HFFc6 (cell line): ENCODE measurements at regions not wholly inside any gene's neighbourhood (a gene's known extent, or its start where the extent isn't known, plus 50 kb on each side); places are given as distances from the start of the nearest gene placed in this dataset.

Experiments
- DNase-seq: peaks from one replicate; pipeline ENCODE4 v3.0.0-alpha.2; 2018
- H3K27ac Mint-ChIP-seq: 2 replicates; pipeline ENCODE4 v1.8.0; 2020; ENCODE audit warnings: mild to moderate bottlenecking, mixed read lengths
- H3K27me3 Mint-ChIP-seq: 2 replicates; pipeline ENCODE4 v1.8.0; 2021; ENCODE audit warnings: mild to moderate bottlenecking, moderate library complexity, mixed read lengths; ENCODE audit not compliant: insufficient read depth
- H3K36me3 Mint-ChIP-seq: 2 replicates; pipeline ENCODE4 v1.8.0; 2021; ENCODE audit warnings: low read depth, mixed read lengths
- H3K4me1 Mint-ChIP-seq: 2 replicates; pipeline ENCODE4 v1.8.0; 2020; ENCODE audit warnings: low read depth, mixed read lengths
- H3K4me3 Mint-ChIP-seq: 2 replicates; pipeline ENCODE4 v1.8.0; 2020; ENCODE audit warnings: mild to moderate bottlenecking, moderate library complexity, mixed read lengths
- H3K9me3 Mint-ChIP-seq: 2 replicates; pipeline ENCODE4 v1.8.0; 2020; ENCODE audit warnings: mild to moderate bottlenecking, mixed read lengths
- TF ChIP-seq, protein P1 (sequence below): fragments of 200-600 bp; sonication (generic); IDR thresholded peaks from 2 replicates; pipeline ENCODE4 v1.5.0; 2021; ENCODE audit warnings: antibody characterized with exemption, mild to moderate bottlenecking

DNA sequence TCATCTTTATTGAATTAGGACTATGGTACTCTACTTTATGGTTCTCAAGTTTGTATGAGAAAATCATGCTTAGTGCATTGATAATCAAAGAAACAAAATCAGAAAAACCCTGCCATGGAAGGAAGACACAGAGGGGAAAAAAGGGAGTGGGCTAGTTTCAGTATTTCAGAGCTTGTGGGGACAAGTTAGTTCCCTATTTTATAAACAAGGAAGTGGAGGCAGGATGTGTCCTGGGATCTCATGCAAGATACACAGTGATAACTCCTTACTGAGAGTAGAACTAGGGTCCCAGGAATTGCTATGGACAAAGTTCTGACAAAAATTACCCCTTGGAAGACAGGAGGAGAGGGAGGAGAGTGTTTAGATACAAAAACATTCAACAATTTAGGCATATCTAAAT, 1277.3 kb downstream of the UQCRFS1 start:
- TF ChIP-seq, protein P1, sequence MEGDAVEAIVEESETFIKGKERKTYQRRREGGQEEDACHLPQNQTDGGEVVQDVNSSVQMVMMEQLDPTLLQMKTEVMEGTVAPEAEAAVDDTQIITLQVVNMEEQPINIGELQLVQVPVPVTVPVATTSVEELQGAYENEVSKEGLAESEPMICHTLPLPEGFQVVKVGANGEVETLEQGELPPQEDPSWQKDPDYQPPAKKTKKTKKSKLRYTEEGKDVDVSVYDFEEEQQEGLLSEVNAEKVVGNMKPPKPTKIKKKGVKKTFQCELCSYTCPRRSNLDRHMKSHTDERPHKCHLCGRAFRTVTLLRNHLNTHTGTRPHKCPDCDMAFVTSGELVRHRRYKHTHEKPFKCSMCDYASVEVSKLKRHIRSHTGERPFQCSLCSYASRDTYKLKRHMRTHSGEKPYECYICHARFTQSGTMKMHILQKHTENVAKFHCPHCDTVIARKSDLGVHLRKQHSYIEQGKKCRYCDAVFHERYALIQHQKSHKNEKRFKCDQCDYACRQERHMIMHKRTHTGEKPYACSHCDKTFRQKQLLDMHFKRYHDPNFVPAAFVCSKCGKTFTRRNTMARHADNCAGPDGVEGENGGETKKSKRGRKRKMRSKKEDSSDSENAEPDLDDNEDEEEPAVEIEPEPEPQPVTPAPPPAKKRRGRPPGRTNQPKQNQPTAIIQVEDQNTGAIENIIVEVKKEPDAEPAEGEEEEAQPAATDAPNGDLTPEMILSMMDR = no peak
- H3K27me3 Mint-ChIP-seq = no peaks in the 10 kb centered on the region
- H3K9me3 Mint-ChIP-seq = peaks cover 39% of the 10 kb centered on the region
- H3K4me3 Mint-ChIP-seq = no peak overlapping the region
- no peak overlapping the region for H3K27ac Mint-ChIP-seq
- DNase-seq = no peak
- H3K36me3 Mint-ChIP-seq = peaks cover 11% of the 10 kb centered on the region
- no peaks in the 10 kb centered on the region for H3K4me1 Mint-ChIP-seq

DNA sequence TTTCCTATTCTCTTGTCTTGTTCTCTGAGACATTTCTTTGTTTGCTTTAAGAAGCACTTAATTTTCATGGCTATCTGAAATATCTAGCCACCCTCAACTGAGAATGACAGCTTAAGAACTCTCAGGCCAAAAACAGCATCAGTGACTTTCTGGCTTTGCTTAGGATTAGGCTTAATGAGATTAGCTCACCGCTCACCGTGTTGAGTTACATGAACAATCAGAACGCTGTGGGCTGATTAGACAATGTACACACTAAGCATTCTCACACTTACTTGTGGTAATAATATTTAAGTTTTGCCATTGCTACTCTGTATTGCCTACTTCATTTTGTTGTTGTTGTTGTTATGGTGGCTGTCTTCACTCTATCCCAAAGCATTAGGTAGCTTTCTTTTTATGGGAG, 1283.6 kb downstream of the UQCRFS1 start:
- no peaks in the 10 kb centered on the region for H3K27me3 Mint-ChIP-seq
- no peak overlapping the region for H3K4me3 Mint-ChIP-seq
- H3K36me3 Mint-ChIP-seq = no peaks in the 10 kb centered on the region; the same call in 1 of the 2 replicates
- H3K9me3 Mint-ChIP-seq = peaks cover 29% of the 10 kb centered on the region
- no peak for DNase-seq
- TF ChIP-seq, protein P1 = no peak
- H3K4me1 Mint-ChIP-seq = no peaks in the 10 kb centered on the region
- no peak overlapping the region for H3K27ac Mint-ChIP-seq

DNA sequence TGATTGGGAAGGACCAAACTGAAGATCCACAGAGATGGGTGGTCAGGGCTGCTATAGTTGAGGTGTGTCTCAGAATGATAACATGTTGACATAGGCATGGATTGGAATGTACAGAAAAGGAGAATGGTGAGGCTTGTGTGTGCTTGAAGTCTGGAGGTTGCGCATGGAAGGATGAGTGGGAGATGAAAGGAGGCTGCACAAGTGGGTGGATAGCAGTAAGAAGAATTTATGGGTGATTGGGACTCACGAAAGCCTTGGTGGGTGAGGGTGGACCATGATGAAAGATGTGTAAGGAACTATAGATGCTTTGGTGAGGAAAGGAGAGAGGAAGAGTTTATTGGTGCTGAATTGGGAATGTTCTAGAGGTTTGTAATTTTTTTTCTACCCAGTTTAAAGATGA, 1287.7 kb downstream of the UQCRFS1 start:
- Mint-ChIP-seq H3K27me3 (peaks cover 2% of the 10 kb centered on the region; the same call in 1 of the 2 replicates), H3K4me1 (no peaks in the 10 kb centered on the region), H3K36me3 (no peaks in the 10 kb centered on the region; the same call in 1 of the 2 replicates), H3K27ac (no peak overlapping the region), H3K4me3 (no peak overlapping the region), H3K9me3 (peaks cover 46% of the 10 kb centered on the region)
- TF ChIP-seq, protein P1 = no peak
- DNase-seq = no peak

DNA sequence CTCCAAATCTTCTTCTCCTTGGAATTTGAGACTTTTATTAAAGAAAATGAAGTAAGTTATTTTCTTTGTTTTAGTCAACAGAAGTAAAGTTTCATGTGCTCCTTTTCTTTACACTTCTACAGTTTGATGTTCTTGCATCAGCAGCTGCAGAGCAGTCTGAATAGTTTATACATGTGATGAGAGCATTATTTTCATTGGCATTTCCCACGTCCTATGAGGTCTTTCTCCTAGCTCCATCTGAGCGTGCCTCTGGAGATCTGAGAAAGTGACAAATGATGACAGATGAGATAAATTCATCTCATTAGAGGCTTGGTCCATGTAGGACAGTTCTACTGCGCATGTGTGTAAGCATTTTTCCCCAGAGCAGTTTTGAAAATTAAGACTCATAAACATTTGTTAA, 1290.0 kb downstream of the UQCRFS1 start:
- peaks cover 2% of the 10 kb centered on the region; the same call in 1 of the 2 replicates for H3K27me3 Mint-ChIP-seq
- no peak overlapping the region for H3K4me3 Mint-ChIP-seq
- no peak overlapping the region for H3K27ac Mint-ChIP-seq
- TF ChIP-seq, protein P1 = no peak
- H3K4me1 Mint-ChIP-seq = no peaks in the 10 kb centered on the region
- DNase-seq = no peak
- H3K36me3 Mint-ChIP-seq = no peaks in the 10 kb centered on the region; the same call in 1 of the 2 replicates
- H3K9me3 Mint-ChIP-seq = peaks cover 55% of the 10 kb centered on the region

DNA sequence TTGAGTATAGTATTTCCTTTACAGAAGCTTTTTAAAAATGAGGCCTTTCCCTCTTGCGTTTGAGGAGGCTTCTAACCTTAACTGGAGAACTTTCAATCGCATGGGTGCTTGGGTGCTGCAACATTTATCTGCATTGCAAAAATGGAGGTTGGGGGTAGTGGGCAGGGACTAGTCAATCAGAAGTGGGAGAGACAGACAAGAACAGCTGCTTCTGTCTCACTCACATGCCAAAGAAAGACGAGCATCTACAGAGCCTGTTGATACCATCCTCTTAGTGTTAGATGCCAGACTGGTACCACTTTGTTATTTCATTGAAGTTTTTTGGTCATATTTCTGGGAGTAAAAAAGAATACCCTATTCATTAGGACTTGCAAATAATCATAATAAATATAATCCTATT, 1292.2 kb downstream of the UQCRFS1 start:
- H3K27ac Mint-ChIP-seq = no peak overlapping the region
- DNase-seq = no peak
- peaks cover 53% of the 10 kb centered on the region for H3K9me3 Mint-ChIP-seq
- H3K4me1 Mint-ChIP-seq = no peaks in the 10 kb centered on the region
- no peaks in the 10 kb centered on the region; the same call in 1 of the 2 replicates for H3K36me3 Mint-ChIP-seq
- TF ChIP-seq, protein P1 = no peak
- no peak overlapping the region for H3K4me3 Mint-ChIP-seq
- peaks cover 2% of the 10 kb centered on the region; the same call in 1 of the 2 replicates for H3K27me3 Mint-ChIP-seq

DNA sequence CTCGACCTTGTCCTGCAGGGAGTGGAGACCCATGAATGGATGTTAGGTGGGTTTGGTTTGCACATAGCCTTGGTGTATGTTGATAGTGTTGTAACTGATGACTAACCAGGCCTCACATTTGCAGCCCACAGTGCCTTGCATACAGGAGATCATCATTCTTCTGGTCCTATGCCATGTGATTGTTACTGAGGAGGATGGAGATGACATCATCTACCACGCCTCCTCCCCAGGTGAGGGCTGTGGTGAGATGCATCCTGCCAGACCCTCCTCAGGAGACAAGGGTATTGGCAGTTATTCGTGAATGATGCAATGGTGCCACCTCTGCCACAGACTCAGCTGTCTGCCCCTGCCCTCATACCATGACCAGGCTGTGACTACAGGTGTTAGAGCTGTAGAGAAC, 1294.1 kb downstream of the UQCRFS1 start:
- Mint-ChIP-seq H3K9me3 (peaks cover 44% of the 10 kb centered on the region), H3K27ac (no peak overlapping the region), H3K4me3 (no peak overlapping the region), H3K36me3 (no peaks in the 10 kb centered on the region), H3K27me3 (peaks cover 2% of the 10 kb centered on the region; the same call in 1 of the 2 replicates), H3K4me1 (no peaks in the 10 kb centered on the region)
- no peak for DNase-seq
- TF ChIP-seq, protein P1 = no peak
